Inferior parietal cortex (tissue), 1 donor: ENCODE measurements at regions not wholly inside any gene's neighbourhood (a gene's known extent, or its start where the extent isn't known, plus 50 kb on each side); places are given as distances from the start of the nearest gene placed in this dataset.
"Not testable (repeated sequence)": the region's sequence is repeated elsewhere in the genome, so short reads cannot be mapped to it uniquely, and the experiment has no call there.

ENCODE experiments used
- DNase-seq: peaks from one replicate; pipeline ENCODE4 v3.0.0-alpha.2; 2016; ENCODE audit errors: extremely low spot score

GRCh38 chr3:103977417-103977816, 1389.3 kb upstream of the ALCAM start:
- no peak for DNase-seq

GRCh38 chr3:103991461-103992115, 1375.1 kb upstream of the ALCAM start:
- no peak for DNase-seq

- no peak for DNase-seq
Measured at GRCh38 chr3:103992469-103992868, 1374.2 kb upstream of the ALCAM start.

- DNase-seq, result no peak
Measured at GRCh38 chr3:104004956-104005355, 1361.8 kb upstream of the ALCAM start.

DNA sequence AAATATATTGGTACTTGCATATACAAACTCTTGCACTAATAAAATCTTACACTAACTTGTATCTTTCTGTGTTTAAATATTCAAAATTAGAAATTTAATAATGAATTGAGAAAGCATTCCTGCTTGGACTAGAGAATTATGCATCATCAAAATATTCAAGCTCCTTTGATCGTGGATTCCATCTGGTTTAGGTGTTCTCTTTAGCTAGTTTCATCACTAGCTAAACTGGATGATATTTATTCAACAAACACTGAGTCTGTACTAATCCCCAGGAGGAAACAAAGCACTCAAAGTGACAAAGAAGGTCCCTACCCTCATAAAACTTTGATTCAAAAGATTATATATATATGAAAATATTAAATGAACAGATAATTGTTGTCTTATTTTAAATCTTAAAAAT, 1360.9 kb upstream of the ALCAM start:
- DNase-seq, result no peak

- DNase-seq, result no peak
Measured at GRCh38 chr3:104018541-104018940, 1348.2 kb upstream of the ALCAM start.

- no peak for DNase-seq
Measured at GRCh38 chr3:104031598-104031997, 1335.1 kb upstream of the ALCAM start.

- no peak for DNase-seq
Measured at GRCh38 chr3:104032283-104032682, 1334.4 kb upstream of the ALCAM start.

DNA sequence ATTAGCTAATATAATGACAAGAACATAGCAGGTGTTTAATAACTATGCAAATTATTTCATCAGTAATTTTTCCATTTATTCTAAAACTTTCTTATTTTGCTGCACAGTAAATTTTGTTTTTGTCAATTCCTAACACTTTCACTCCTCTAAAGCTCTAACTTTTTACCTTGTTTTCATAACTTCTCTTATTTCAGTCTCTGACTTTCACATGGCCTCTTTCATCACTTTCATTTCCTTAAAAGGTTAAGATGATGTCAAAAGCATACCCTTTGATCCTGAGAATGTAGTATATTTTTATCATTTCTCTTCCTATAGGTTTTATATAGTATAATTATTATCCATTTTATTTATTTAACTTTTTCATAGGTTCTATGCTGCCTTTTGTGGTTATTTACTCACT, 1325.8 kb upstream of the ALCAM start:
- DNase-seq, result no peak

- not testable (repeated sequence) for DNase-seq
Measured at GRCh38 chr3:104043001-104043543, 1323.6 kb upstream of the ALCAM start.

DNA sequence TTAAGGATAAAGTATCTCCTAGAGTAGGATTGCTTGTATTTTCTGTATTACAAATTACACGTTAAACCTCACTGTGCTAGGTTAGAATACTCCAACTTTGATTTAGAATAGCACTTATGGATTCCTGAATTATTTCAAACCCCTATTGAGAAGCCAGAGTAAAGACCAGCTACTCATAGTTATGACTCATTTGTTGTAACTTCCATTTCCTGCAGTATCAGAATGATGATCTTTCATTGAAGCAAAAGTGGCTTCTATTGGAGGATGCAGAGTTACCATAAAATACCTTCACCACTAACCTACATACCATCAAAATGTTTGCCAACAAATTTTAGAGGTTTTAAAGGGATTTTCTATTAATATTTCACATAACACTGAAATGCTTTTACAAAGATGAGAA, 1322.7 kb upstream of the ALCAM start:
- DNase-seq, result no peak

DNA sequence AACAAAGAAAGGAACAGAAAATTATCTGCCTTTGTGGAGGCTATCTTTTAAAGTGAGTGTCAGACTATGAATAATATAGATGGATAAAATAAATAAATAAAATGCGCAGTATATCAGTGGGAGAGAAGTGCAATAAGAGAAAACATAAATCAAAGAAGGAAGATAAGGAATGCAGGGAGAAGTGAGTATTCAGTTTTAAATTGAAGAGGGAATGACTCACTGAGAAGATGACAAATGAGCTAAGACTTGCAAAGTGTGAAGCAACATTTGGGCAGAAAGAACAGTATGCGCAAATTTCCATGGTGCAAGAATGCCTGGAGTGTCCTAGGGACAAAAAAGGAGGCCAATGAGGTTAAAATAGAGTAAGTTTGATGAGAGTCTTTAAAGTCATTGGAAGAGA, 1300.1 kb upstream of the ALCAM start:
- no peak for DNase-seq

DNA sequence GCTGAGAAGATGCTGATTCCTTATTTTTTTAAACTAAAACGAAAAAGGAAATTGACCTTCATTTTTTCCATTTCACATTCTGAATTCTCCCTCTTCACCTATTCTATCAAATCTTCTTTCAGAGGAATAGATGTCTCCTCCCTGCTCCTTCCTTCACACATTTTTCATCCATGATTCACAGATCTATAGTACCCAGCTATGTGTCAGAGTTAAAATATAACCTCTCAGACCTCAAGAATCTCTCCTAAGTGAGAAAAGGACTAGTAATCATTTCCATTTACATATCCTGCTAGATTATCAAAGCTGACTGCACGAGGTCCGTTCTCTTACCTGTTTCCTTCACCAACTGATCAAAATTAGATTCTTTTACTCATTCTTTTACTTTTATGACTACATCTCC, 1297.6 kb upstream of the ALCAM start:
- no peak for DNase-seq

- DNase-seq, result no peak
Measured at GRCh38 chr3:104070906-104071305, 1295.8 kb upstream of the ALCAM start.

DNA sequence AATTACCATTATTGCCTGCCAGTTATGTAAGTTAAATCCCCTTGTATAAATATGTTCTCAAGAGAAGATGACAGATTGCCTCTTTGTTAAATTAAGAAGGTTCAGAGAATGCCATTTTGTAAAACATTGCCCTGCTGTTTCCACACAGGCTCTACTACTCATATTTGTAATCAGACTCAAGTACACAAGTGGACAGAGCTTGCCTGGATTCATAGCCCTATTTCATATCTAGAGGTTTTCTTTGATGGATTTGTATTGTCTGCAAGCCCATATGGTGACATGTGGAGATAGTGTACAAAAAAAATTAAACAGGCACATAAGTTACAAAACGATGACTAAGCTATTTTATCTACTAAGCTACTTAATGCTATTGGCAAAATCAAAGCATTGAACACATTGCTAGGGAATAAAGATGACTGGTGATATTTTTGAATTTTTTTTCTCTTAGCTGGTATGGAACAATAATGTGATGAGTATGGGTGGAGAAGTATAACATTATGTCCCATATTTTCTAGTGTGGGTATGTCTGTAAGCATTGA, 1286.6 kb upstream of the ALCAM start:
- no peak for DNase-seq

DNA sequence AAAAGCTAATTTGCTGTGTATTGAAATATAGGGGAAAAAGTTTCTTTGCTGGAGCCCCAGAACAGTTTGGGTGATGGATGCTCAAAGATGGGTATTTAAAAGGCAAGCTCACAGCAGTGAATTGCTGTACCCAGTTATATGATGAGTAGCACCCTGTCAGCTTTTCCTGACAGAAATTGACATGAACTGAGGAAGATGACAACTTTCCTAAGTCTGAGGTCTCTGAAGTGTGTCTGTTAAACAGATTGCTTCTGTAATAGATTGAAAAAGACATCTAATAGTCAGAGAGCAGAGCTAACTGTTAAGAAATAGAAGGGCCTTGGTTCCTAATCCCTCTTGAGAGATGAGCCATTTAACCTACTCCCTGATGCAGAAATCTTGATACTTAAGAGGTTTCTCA, 1278.0 kb upstream of the ALCAM start:
- DNase-seq, result no peak

DNA sequence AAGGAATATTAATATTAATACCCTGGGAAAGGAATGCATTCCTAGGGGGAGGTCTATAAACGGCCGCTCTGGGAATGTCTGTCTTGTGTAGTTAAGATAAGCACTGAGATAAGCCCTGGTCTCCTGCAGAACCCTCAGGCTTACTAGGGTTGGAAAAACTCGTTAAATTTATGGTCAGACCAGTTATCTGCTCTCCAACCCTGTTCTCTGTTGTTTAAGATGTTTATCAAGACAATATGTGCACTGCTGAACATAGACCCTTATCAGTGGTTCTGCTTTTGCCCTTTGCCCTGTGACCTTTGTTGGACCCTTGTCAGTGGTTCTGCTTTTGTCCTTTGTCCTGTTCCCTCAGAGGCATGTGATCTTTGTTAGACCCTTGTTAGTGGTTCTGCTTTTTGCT, 1276.7 kb upstream of the ALCAM start:
- not testable (repeated sequence) for DNase-seq

DNA sequence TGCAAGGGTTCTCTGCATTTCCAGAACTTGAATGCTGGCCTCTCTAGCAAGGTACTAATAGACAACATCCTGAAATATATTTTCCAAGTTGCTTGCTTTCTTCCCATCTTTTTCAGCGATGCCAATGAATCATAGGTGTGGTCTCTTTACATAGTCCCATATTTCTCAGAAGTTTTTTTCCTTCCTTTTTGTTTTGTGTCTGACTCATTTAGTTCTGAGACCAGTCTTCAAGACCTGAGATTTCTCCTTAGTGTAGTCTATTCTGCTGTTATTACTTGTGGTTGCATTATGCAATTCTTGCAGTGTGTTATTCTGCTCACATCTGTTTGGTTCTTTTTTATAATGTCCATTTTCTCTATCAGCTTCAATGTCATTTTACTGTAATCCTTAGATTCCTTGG, 1265.0 kb upstream of the ALCAM start:
- no peak for DNase-seq

GRCh38 chr3:104102386-104102785, 1264.3 kb upstream of the ALCAM start:
- DNase-seq, result no peak

DNA sequence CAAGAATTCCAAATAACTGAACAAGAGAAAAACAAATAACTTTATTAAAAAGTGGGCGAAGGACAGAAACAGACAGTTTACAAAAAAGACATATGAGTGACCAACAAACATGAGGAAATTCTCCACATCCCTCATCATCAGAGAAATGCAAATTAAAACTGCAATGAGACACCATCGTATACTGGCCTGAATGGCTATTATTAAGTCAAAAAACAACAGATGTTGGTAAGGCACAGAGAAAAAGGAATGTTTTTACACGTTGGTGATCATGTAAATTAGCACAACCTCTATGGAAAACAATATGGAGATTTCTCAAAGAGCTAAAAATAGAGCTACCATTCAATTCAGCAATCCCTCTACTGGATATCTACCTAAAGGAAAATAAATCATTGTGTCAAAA, 1260.4 kb upstream of the ALCAM start:
- DNase-seq, result no peak

- DNase-seq, result no peak
Measured at GRCh38 chr3:104108522-104108921, 1258.2 kb upstream of the ALCAM start.

GRCh38 chr3:104126463-104126862, 1240.2 kb upstream of the ALCAM start:
- no peak for DNase-seq

GRCh38 chr3:104126864-104127553, 1239.7 kb upstream of the ALCAM start:
- DNase-seq, result no peak
